Liver (tissue), 8 donors: ENCODE measurements at regions not wholly inside any gene's neighbourhood (a gene's known extent, or its start where the extent isn't known, plus 50 kb on each side); places are given as distances from the start of the nearest gene placed in this dataset.

Source experiments
- DNase-seq: peaks from one replicate; pipeline ENCODE4 v3.0.0-alpha.2; 2017; ENCODE audit warnings: low spot score
- H3K27ac ChIP-seq, 2 donors: one replicate each; pipeline ENCODE4 v1.7.0; 2013; ENCODE audit warnings: inconsistent platforms in 2 of 2, low read length in 2 of 2, control low read depth in 1 of 2, low read depth in 1 of 2, mild to moderate bottlenecking in 1 of 2
- H3K27me3 ChIP-seq, 4 donors: one replicate each; pipeline versions ENCODE4 v1.6.1 to v1.7.0; 2013; ENCODE audit warnings: low read length in 3 of 4, inconsistent platforms in 1 of 4, mild to moderate bottlenecking in 1 of 4, moderate library complexity in 1 of 4; ENCODE audit not compliant: control insufficient read depth in 4 of 4, insufficient read depth in 4 of 4
- H3K36me3 ChIP-seq, 4 donors: one replicate each; pipeline versions ENCODE4 v1.6.1 to v1.7.0; 2013; ENCODE audit warnings: low read length in 3 of 4, mild to moderate bottlenecking in 3 of 4, low read depth in 1 of 4, moderate library complexity in 1 of 4; ENCODE audit not compliant: control insufficient read depth in 4 of 4, insufficient read depth in 3 of 4
- H3K4me1 ChIP-seq, 4 donors: one replicate each; pipeline versions ENCODE4 v1.6.1 to v1.7.0; 2013; ENCODE audit warnings: low read length in 3 of 4, mild to moderate bottlenecking in 3 of 4, moderate library complexity in 1 of 4; ENCODE audit not compliant: control insufficient read depth in 4 of 4, insufficient read depth in 4 of 4
- H3K4me3 ChIP-seq, 3 donors: one replicate each; pipeline versions ENCODE4 v1.6.1 to v1.7.0; 2013; ENCODE audit warnings: low read length in 3 of 3, control low read depth in 1 of 3, low read depth in 1 of 3, mild to moderate bottlenecking in 1 of 3
- H3K9ac ChIP-seq, 2 donors: one replicate each; pipeline ENCODE4 v1.7.0; 2013; ENCODE audit warnings: low read length in 2 of 2, mild to moderate bottlenecking in 2 of 2, moderate library complexity in 2 of 2, control low read depth in 1 of 2, low read depth in 1 of 2
- H3K9me3 ChIP-seq, 4 donors: one replicate each; pipeline versions ENCODE4 v1.6.1 to v1.7.0; 2013; ENCODE audit warnings: low read length in 3 of 4; ENCODE audit not compliant: control insufficient read depth in 4 of 4
- EGR1 ChIP-seq, 2 donors: IDR thresholded peaks; 2 replicates each; pipeline ENCODE4 v1.6.1; 2016 to 2018; ENCODE audit warnings: antibody characterized with exemption in 2 of 2, low read depth in 2 of 2
- FOXA1 ChIP-seq: IDR thresholded peaks from 2 replicates; pipeline ENCODE4 v1.6.1; 2016; ENCODE audit warnings: antibody characterized with exemption
- GABPA ChIP-seq, 2 donors: IDR thresholded peaks in 1 of 2; conservative IDR thresholded peaks in 1 of 2; 2 replicates each; pipeline ENCODE4 v1.6.1; 2016; ENCODE audit warnings: antibody characterized with exemption in 2 of 2, mild to moderate bottlenecking in 1 of 2, moderate library complexity in 1 of 2
- HNF4A ChIP-seq, 2 donors: conservative IDR thresholded peaks; 2 replicates each; pipeline ENCODE4 v1.6.1; 2016; ENCODE audit warnings: antibody characterized with exemption in 2 of 2, mild to moderate bottlenecking in 2 of 2
- HNF4G ChIP-seq: IDR thresholded peaks from 2 replicates; pipeline ENCODE4 v1.6.1; 2016; ENCODE audit warnings: antibody characterized with exemption
- JUND ChIP-seq, 2 donors: IDR thresholded peaks; 2 replicates each; pipeline ENCODE4 v1.6.1; 2016; ENCODE audit warnings: antibody characterized with exemption in 2 of 2
- NR2F2 ChIP-seq: IDR thresholded peaks from 2 replicates; pipeline ENCODE4 v1.6.1; 2016; ENCODE audit warnings: antibody characterized with exemption
- RAD21 ChIP-seq, 2 donors: IDR thresholded peaks; 2 replicates each; pipeline ENCODE4 v1.6.1; 2016; ENCODE audit warnings: antibody characterized with exemption in 2 of 2, mild to moderate bottlenecking in 2 of 2
- RXRA ChIP-seq, 2 donors: IDR thresholded peaks; 2 replicates each; pipeline ENCODE4 v1.6.1; 2017 to 2018; ENCODE audit warnings: antibody characterized with exemption in 2 of 2, mild to moderate bottlenecking in 1 of 2
- SP1 ChIP-seq: IDR thresholded peaks from 2 replicates; pipeline ENCODE4 v1.6.1; 2018; ENCODE audit warnings: antibody characterized with exemption, mild to moderate bottlenecking
- TAF1 ChIP-seq: conservative IDR thresholded peaks from 2 replicates; pipeline ENCODE4 v1.6.1; 2016; ENCODE audit warnings: antibody characterized with exemption, mild to moderate bottlenecking
- YY1 ChIP-seq: IDR thresholded peaks from 2 replicates; pipeline ENCODE4 v1.6.1; 2016; ENCODE audit warnings: antibody characterized with exemption, mild to moderate bottlenecking
- WGBS: extraction: QIAGEN DNeasy Blood & Tissue Kit; methylation state at CpG from one replicate; pipeline ENCODE4 v1.1.7; 2013; 5-methylcytosine and 5-hydroxymethylcytosine counted together
- TF ChIP-seq, protein P1 (sequence below): fragments of 150-350 bp; IDR thresholded peaks from 2 replicates; pipeline ENCODE4 v1.5.1; 2017; ENCODE audit warnings: improper control_type of control experiment, low read depth, low read length; ENCODE audit not compliant: missing input control
- TF ChIP-seq, protein P2 (sequence below): IDR thresholded peaks from 2 replicates; pipeline ENCODE4 v1.6.1; 2016; ENCODE audit warnings: antibody characterized with exemption
- TF ChIP-seq, protein P3 (sequence below): IDR thresholded peaks from 2 replicates; pipeline ENCODE4 v1.6.1; 2016; ENCODE audit warnings: antibody characterized with exemption
- TF ChIP-seq, protein P4 (sequence below): IDR thresholded peaks from 2 replicates; pipeline ENCODE4 v1.6.1; 2016; ENCODE audit warnings: antibody characterized with exemption
- TF ChIP-seq, protein P5 (sequence below): IDR thresholded peaks from 2 replicates; pipeline ENCODE4 v1.6.1; 2016; ENCODE audit warnings: antibody characterized with exemption, mild to moderate bottlenecking
- donor health status: healthy.
- donor health status: healthy.
- donor health status: healthy.
- donor health status: healthy.
- donor health status: healthy.

DNA sequence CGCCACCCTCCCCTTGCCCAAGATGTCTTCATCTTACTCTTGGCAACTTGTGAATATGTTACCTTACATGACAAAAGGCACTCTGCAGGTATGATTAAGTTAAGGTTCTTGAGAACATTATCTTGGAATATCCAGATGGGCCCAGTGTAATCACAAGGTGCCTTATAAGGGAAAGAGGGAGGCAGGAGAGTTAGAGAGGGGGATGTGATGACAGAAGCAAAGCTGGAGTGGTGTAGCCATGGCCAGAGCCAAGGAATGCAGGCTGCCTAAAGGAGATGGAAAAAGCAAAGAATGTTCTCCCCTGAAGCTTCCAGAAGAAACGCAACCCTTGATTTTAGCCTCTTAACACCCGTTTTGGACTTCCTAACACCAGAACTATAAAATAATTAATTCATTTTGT, 318.0 kb downstream of the C7orf25 start:
- Histone ChIP-seq H3K36me3 (no peaks in the 10 kb centered on the region), H3K9ac (no peak overlapping the region), H3K4me3 (no peak overlapping the region), H3K4me1 (no peaks in the 10 kb centered on the region), H3K27me3 (no peaks in the 10 kb centered on the region), H3K9me3 (peaks cover 0 to 9% (median 3%) of the 10 kb centered on the region in 4 donors), H3K27ac (no peak overlapping the region)
- no peak for TF ChIP-seq FOXA1
- TF ChIP-seq EGR1 (IDR thresholded peaks at IDR 0.05; ENCODE audit: low read depth in 2 of 2) = no peak
- TF ChIP-seq RAD21 (IDR thresholded peaks at IDR 0.05) = no peak
- TF ChIP-seq GABPA (IDR thresholded peaks at IDR 0.05 in 1 of 2, conservative IDR thresholded peaks at IDR 0.05 in 1 of 2) = no peak
- TF ChIP-seq HNF4A (conservative IDR thresholded peaks at IDR 0.05) = no peak
- no peak for TF ChIP-seq YY1
- TF ChIP-seq TAF1 = no peak
- TF ChIP-seq, protein P1, sequence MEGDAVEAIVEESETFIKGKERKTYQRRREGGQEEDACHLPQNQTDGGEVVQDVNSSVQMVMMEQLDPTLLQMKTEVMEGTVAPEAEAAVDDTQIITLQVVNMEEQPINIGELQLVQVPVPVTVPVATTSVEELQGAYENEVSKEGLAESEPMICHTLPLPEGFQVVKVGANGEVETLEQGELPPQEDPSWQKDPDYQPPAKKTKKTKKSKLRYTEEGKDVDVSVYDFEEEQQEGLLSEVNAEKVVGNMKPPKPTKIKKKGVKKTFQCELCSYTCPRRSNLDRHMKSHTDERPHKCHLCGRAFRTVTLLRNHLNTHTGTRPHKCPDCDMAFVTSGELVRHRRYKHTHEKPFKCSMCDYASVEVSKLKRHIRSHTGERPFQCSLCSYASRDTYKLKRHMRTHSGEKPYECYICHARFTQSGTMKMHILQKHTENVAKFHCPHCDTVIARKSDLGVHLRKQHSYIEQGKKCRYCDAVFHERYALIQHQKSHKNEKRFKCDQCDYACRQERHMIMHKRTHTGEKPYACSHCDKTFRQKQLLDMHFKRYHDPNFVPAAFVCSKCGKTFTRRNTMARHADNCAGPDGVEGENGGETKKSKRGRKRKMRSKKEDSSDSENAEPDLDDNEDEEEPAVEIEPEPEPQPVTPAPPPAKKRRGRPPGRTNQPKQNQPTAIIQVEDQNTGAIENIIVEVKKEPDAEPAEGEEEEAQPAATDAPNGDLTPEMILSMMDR = no peak
- no peak for TF ChIP-seq SP1
- TF ChIP-seq RXRA (IDR thresholded peaks at IDR 0.05) = no peak
- TF ChIP-seq, protein P2, sequence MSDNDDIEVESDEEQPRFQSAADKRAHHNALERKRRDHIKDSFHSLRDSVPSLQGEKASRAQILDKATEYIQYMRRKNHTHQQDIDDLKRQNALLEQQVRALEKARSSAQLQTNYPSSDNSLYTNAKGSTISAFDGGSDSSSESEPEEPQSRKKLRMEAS = no peak
- TF ChIP-seq HNF4G = no peak
- TF ChIP-seq JUND (IDR thresholded peaks at IDR 0.05) = no peak
- TF ChIP-seq, protein P3, sequence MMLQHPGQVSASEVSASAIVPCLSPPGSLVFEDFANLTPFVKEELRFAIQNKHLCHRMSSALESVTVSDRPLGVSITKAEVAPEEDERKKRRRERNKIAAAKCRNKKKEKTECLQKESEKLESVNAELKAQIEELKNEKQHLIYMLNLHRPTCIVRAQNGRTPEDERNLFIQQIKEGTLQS = no peak
- TF ChIP-seq, protein P4, sequence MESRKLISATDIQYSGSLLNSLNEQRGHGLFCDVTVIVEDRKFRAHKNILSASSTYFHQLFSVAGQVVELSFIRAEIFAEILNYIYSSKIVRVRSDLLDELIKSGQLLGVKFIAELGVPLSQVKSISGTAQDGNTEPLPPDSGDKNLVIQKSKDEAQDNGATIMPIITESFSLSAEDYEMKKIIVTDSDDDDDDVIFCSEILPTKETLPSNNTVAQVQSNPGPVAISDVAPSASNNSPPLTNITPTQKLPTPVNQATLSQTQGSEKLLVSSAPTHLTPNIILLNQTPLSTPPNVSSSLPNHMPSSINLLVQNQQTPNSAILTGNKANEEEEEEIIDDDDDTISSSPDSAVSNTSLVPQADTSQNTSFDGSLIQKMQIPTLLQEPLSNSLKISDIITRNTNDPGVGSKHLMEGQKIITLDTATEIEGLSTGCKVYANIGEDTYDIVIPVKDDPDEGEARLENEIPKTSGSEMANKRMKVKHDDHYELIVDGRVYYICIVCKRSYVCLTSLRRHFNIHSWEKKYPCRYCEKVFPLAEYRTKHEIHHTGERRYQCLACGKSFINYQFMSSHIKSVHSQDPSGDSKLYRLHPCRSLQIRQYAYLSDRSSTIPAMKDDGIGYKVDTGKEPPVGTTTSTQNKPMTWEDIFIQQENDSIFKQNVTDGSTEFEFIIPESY = no peak
- no peak for TF ChIP-seq NR2F2
- no peak for DNase-seq
- 83% methylated on average over 3 of the region's 3 CpGs for WGBS

DNA sequence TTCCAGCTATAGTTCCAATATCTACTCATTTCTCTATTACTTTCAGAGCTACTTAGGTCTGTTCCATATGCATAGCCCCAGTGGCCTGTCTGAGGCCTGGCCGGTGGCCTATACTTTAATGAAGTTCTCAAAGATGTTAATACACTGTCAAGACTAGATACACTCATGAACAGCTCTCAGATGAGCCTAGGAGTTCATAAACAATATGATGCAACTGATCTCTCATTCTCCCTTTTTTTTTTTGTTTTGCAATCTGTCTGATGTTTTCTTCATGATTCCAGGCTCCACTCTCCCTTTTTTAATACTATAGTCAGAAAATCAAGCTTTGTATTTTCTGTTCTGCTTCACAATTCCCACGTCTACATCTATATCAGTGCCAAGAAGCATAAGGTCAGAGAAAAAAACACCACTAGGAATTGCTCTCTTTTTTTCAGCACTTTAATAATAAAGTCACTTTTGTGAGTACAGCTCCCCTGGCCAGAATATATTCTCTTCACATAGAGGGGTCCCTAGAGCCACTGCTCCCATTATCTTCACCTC, 321.0 kb downstream of the C7orf25 start:
- TF ChIP-seq HNF4G = no peak
- TF ChIP-seq, protein P2 = no peak
- TF ChIP-seq YY1 = no peak
- TF ChIP-seq, protein P4 = no peak
- TF ChIP-seq, protein P3 = no peak
- TF ChIP-seq JUND (IDR thresholded peaks at IDR 0.05) = no peak
- TF ChIP-seq EGR1 (IDR thresholded peaks at IDR 0.05; ENCODE audit: low read depth in 2 of 2) = no peak
- no peak for TF ChIP-seq GABPA (IDR thresholded peaks at IDR 0.05 in 1 of 2, conservative IDR thresholded peaks at IDR 0.05 in 1 of 2)
- TF ChIP-seq, protein P5, sequence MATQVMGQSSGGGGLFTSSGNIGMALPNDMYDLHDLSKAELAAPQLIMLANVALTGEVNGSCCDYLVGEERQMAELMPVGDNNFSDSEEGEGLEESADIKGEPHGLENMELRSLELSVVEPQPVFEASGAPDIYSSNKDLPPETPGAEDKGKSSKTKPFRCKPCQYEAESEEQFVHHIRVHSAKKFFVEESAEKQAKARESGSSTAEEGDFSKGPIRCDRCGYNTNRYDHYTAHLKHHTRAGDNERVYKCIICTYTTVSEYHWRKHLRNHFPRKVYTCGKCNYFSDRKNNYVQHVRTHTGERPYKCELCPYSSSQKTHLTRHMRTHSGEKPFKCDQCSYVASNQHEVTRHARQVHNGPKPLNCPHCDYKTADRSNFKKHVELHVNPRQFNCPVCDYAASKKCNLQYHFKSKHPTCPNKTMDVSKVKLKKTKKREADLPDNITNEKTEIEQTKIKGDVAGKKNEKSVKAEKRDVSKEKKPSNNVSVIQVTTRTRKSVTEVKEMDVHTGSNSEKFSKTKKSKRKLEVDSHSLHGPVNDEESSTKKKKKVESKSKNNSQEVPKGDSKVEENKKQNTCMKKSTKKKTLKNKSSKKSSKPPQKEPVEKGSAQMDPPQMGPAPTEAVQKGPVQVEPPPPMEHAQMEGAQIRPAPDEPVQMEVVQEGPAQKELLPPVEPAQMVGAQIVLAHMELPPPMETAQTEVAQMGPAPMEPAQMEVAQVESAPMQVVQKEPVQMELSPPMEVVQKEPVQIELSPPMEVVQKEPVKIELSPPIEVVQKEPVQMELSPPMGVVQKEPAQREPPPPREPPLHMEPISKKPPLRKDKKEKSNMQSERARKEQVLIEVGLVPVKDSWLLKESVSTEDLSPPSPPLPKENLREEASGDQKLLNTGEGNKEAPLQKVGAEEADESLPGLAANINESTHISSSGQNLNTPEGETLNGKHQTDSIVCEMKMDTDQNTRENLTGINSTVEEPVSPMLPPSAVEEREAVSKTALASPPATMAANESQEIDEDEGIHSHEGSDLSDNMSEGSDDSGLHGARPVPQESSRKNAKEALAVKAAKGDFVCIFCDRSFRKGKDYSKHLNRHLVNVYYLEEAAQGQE = no peak
- no peak for TF ChIP-seq TAF1
- no peak for TF ChIP-seq RXRA (IDR thresholded peaks at IDR 0.05)
- no peak for TF ChIP-seq RAD21 (IDR thresholded peaks at IDR 0.05)
- no peak for TF ChIP-seq SP1

More for the DNA sequence above, 321.0 kb downstream of the C7orf25 start:
- Histone ChIP-seq H3K4me3 (no peak overlapping the region), H3K36me3 (no peaks in the 10 kb centered on the region), H3K9me3 (peaks cover 0 to 9% (median 3%) of the 10 kb centered on the region in 4 donors), H3K9ac (no peak overlapping the region), H3K27me3 (no peaks in the 10 kb centered on the region), H3K27ac (no peak overlapping the region), H3K4me1 (no peaks in the 10 kb centered on the region)
- 49% methylated on average over 2 of the region's 2 CpGs for WGBS
- DNase-seq = no peak
